OCI-LY1 (cell line): ENCODE measurements at regions not wholly inside any gene's neighbourhood (a gene's known extent, or its start where the extent isn't known, plus 50 kb on each side); places are given as distances from the start of the nearest gene placed in this dataset.
"Not testable (repeated sequence)": the region's sequence is repeated elsewhere in the genome, so short reads cannot be mapped to it uniquely, and the experiment has no call there.

Experiments
- H2AFZ ChIP-seq: fragments of 200-600 bp; sonication (generic), shearing (Covaris generic); 2 replicates; pipeline ENCODE4 v1.6.0; 2014; ENCODE audit warnings: antibody characterized with exemption, mild to moderate bottlenecking, low read length
- H3F3A ChIP-seq: fragments of 200-600 bp; sonication (generic), shearing (Covaris generic); 2 replicates; pipeline ENCODE4 v1.6.0; 2014; ENCODE audit warnings: mild to moderate bottlenecking, antibody characterized with exemption, low read length, moderate library complexity; ENCODE audit not compliant: insufficient read depth
- H3K27ac ChIP-seq: fragments of 200-600 bp; sonication (generic); 2 replicates; pipeline ENCODE4 v1.5.1; 2014; ENCODE audit warnings: low read length, mixed run types, mild to moderate bottlenecking, low read depth; ENCODE audit not compliant: poor library complexity, severe bottlenecking
- H3K27me3 ChIP-seq: fragments of 200-600 bp; sonication (generic); 2 replicates; pipeline ENCODE4 v1.6.0; 2014; ENCODE audit warnings: antibody characterized with exemption, mild to moderate bottlenecking, low read length, moderate library complexity; ENCODE audit not compliant: insufficient read depth
- H3K36me3 ChIP-seq: fragments of 200-600 bp; sonication (generic); 2 replicates; pipeline ENCODE4 v1.6.1; 2014; ENCODE audit warnings: mild to moderate bottlenecking, antibody characterized with exemption, low read length, moderate library complexity, mixed read lengths; ENCODE audit not compliant: insufficient read depth
- H3K4me1 ChIP-seq: fragments of 200-600 bp; sonication (generic); 2 replicates; pipeline ENCODE4 v1.5.1; 2014; ENCODE audit warnings: mild to moderate bottlenecking, low read length, moderate library complexity; ENCODE audit not compliant: insufficient read depth, severe bottlenecking
- H3K4me2 ChIP-seq: fragments of 200-600 bp; sonication (generic), shearing (Covaris generic); 2 replicates; pipeline ENCODE4 v1.6.1; 2014; ENCODE audit warnings: low read length
- H3K4me3 ChIP-seq: fragments of 200-600 bp; sonication (generic); 2 replicates; pipeline ENCODE4 v1.5.1; 2014; ENCODE audit warnings: low read length, low read depth, mild to moderate bottlenecking, mixed read lengths; ENCODE audit not compliant: poor library complexity, severe bottlenecking
- H3K79me2 ChIP-seq: fragments of 200-600 bp; shearing (Covaris generic); 2 replicates; pipeline ENCODE4 v1.6.1; 2016; ENCODE audit warnings: mixed run types, low read length, mixed read lengths; ENCODE audit not compliant: insufficient read depth
- H3K9ac ChIP-seq: fragments of 200-600 bp; sonication (generic), shearing (Covaris generic); 2 replicates; pipeline ENCODE4 v1.6.1; 2014; ENCODE audit warnings: mild to moderate bottlenecking, low read length, mixed read lengths
- H3K9me2 ChIP-seq: fragments of 200-600 bp; sonication (generic), shearing (Covaris generic); 2 replicates; pipeline ENCODE4 v1.6.1; 2014; ENCODE audit warnings: low read depth, mild to moderate bottlenecking, low read length, mixed read lengths
- H3K9me3 ChIP-seq: fragments of 200-600 bp; shearing (Covaris generic); 2 replicates; pipeline ENCODE4 v1.6.1; 2014; ENCODE audit warnings: low read length, mixed read lengths
- H4K20me1 ChIP-seq: fragments of 200-600 bp; sonication (generic), shearing (Covaris generic); 2 replicates; pipeline ENCODE4 v1.6.0; 2016; ENCODE audit warnings: mild to moderate bottlenecking, low read length; ENCODE audit not compliant: insufficient read depth
- EZH2 ChIP-seq: fragments of 200-600 bp; sonication (generic), shearing (Covaris generic); IDR thresholded peaks from 2 replicates; pipeline ENCODE4 v1.8.0; 2017; ENCODE audit warnings: borderline replicate concordance, mixed run types, mild to moderate bottlenecking, antibody characterized with exemption, low read length, moderate library complexity, mixed read lengths
- TF ChIP-seq, protein P1 (sequence below): fragments of 200-600 bp; sonication (generic), shearing (Covaris generic); IDR thresholded peaks from 2 replicates; pipeline ENCODE4 v1.5.1; 2017; ENCODE audit warnings: mild to moderate bottlenecking, antibody characterized with exemption, low read length, moderate library complexity, mixed read lengths

- Histone ChIP-seq H3K4me1 (no peaks in the 10 kb centered on the region), H4K20me1 (no peaks in the 10 kb centered on the region), H3K9ac (no peak overlapping the region), H2AFZ (no peak overlapping the region), H3K9me3 (no peaks in the 10 kb centered on the region), H3K79me2 (no peaks in the 10 kb centered on the region), H3K36me3 (no peaks in the 10 kb centered on the region), H3K4me2 (no peak overlapping the region), H3K4me3 (no peak overlapping the region), H3K27me3 (no peaks in the 10 kb centered on the region), H3K27ac (no peak overlapping the region), H3F3A (no peaks in the 10 kb centered on the region), H3K9me2 (no peaks in the 10 kb centered on the region)
- no peak for TF ChIP-seq EZH2
- TF ChIP-seq, protein P1, sequence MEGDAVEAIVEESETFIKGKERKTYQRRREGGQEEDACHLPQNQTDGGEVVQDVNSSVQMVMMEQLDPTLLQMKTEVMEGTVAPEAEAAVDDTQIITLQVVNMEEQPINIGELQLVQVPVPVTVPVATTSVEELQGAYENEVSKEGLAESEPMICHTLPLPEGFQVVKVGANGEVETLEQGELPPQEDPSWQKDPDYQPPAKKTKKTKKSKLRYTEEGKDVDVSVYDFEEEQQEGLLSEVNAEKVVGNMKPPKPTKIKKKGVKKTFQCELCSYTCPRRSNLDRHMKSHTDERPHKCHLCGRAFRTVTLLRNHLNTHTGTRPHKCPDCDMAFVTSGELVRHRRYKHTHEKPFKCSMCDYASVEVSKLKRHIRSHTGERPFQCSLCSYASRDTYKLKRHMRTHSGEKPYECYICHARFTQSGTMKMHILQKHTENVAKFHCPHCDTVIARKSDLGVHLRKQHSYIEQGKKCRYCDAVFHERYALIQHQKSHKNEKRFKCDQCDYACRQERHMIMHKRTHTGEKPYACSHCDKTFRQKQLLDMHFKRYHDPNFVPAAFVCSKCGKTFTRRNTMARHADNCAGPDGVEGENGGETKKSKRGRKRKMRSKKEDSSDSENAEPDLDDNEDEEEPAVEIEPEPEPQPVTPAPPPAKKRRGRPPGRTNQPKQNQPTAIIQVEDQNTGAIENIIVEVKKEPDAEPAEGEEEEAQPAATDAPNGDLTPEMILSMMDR, result no peak
These were observed 255.9 kb upstream of the KITLG start for GRCh38 chr12:88836156-88836555.

GRCh38 chr12:88834226-88834625, 254.0 kb upstream of the KITLG start:
- no peaks in the 10 kb centered on the region for H3K79me2 ChIP-seq
- H3K4me3 ChIP-seq, result no peak overlapping the region
- H3K27ac ChIP-seq, result no peak overlapping the region
- no peaks in the 10 kb centered on the region for H3K36me3 ChIP-seq
- no peak overlapping the region for H3K9ac ChIP-seq
- no peaks in the 10 kb centered on the region for H3K4me1 ChIP-seq
- TF ChIP-seq, protein P1, result no peak
- TF ChIP-seq EZH2, result no peak
- no peaks in the 10 kb centered on the region for H3F3A ChIP-seq
- H3K9me3 ChIP-seq, result no peaks in the 10 kb centered on the region
- H4K20me1 ChIP-seq, result no peaks in the 10 kb centered on the region
- H2AFZ ChIP-seq, result no peak overlapping the region
- H3K9me2 ChIP-seq, result no peaks in the 10 kb centered on the region
- H3K27me3 ChIP-seq, result no peaks in the 10 kb centered on the region
- no peak overlapping the region for H3K4me2 ChIP-seq

DNA sequence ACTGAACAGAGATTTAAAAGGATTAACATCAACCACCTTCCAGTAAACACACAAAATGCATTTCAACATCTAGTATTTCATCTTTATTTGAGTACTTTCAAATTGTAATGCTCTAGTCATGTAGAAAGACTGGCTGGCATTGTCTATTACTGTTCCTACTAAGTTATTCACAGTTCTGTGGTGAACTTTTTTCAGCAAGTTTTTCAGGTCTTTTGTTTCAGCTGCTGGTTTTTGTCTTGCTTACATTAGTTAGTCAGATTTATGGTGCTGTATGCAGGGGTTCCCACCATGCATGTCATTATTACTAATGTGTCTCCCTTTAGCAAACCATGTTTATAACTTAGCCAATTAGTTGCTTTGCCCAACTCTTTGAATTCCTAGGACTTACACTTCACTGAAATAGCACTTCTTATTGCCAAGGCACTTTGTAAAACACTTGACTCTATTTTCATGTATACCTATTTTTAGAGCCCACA, 253.4 kb upstream of the KITLG start:
- H3K9me3 ChIP-seq, result no peaks in the 10 kb centered on the region
- no peaks in the 10 kb centered on the region for H3K4me1 ChIP-seq
- no peak overlapping the region for H3K9ac ChIP-seq
- H3K4me3 ChIP-seq, result no peak overlapping the region
- H3K79me2 ChIP-seq, result no peaks in the 10 kb centered on the region
- H2AFZ ChIP-seq, result no peak overlapping the region
- H3K4me2 ChIP-seq, result no peak overlapping the region
- H3K36me3 ChIP-seq, result no peaks in the 10 kb centered on the region
- H3F3A ChIP-seq, result no peaks in the 10 kb centered on the region
- no peak for TF ChIP-seq EZH2
- TF ChIP-seq, protein P1, result no peak
- H3K9me2 ChIP-seq, result no peaks in the 10 kb centered on the region
- H4K20me1 ChIP-seq, result no peaks in the 10 kb centered on the region
- H3K27ac ChIP-seq, result no peak overlapping the region
- H3K27me3 ChIP-seq, result no peaks in the 10 kb centered on the region

GRCh38 chr12:88828537-88828936, 248.3 kb upstream of the KITLG start:
- H3K27ac ChIP-seq, H3K27me3 ChIP-seq, H3K4me2 ChIP-seq, H3K9me2 ChIP-seq, H3K9me3 ChIP-seq, H2AFZ ChIP-seq, H3F3A ChIP-seq, H3K9ac ChIP-seq, H3K4me1 ChIP-seq, H3K36me3 ChIP-seq, H3K79me2 ChIP-seq, H3K4me3 ChIP-seq, H4K20me1 ChIP-seq: not testable (repeated sequence)
